SU-DHL-6 (cell line): ENCODE measurements at regions not wholly inside any gene's neighbourhood (a gene's known extent, or its start where the extent isn't known, plus 50 kb on each side); places are given as distances from the start of the nearest gene placed in this dataset.

Experiments
- H2AFZ ChIP-seq: fragments of 200-600 bp; sonication (generic); 2 replicates; pipeline ENCODE4 v1.6.1; 2014; ENCODE audit warnings: low read depth, mild to moderate bottlenecking, moderate library complexity, mixed read lengths, antibody characterized with exemption, low read length; ENCODE audit not compliant: severe bottlenecking
- H3F3A ChIP-seq: fragments of 200-600 bp; shearing (Covaris generic); 2 replicates; pipeline ENCODE4 v1.6.0; 2016; ENCODE audit warnings: antibody characterized with exemption, mild to moderate bottlenecking; ENCODE audit not compliant: insufficient read depth
- H3K27ac ChIP-seq: fragments of 200-600 bp; sonication (generic); 2 replicates; pipeline ENCODE4 v1.5.1; 2016; ENCODE audit warnings: low read depth, mild to moderate bottlenecking, low read length, moderate library complexity, mixed read lengths
- H3K27me3 ChIP-seq: fragments of 200-600 bp; sonication (generic), shearing (Covaris generic); 2 replicates; pipeline ENCODE4 v1.6.0; 2014; ENCODE audit warnings: mild to moderate bottlenecking, low read length
- H3K36me3 ChIP-seq: fragments of 200-600 bp; sonication (generic); 2 replicates; pipeline ENCODE4 v1.6.1; 2014; ENCODE audit warnings: mild to moderate bottlenecking, low read length, mixed read lengths
- H3K4me2 ChIP-seq: fragments of 300-600, 200-600 bp; shearing (Covaris generic), sonication (generic); 2 replicates; pipeline ENCODE4 v1.6.0; 2014; ENCODE audit warnings: low read length, low read depth, mild to moderate bottlenecking; ENCODE audit not compliant: poor library complexity, severe bottlenecking
- H3K4me3 ChIP-seq: fragments of 200-600 bp; sonication (generic); 2 replicates; pipeline ENCODE4 v1.5.1; 2014; ENCODE audit warnings: antibody characterized with exemption, low read length, mild to moderate bottlenecking, mixed read lengths; ENCODE audit not compliant: insufficient read depth, poor library complexity, severe bottlenecking
- H3K79me2 ChIP-seq: fragments of 200-600 bp; sonication (generic); 2 replicates; pipeline ENCODE4 v1.6.1; 2014; ENCODE audit warnings: mild to moderate bottlenecking, low read length, moderate library complexity; ENCODE audit not compliant: insufficient read depth
- H3K9ac ChIP-seq: fragments of 200-600 bp; sonication (generic); 2 replicates; pipeline ENCODE4 v1.7.0; 2014; ENCODE audit warnings: mild to moderate bottlenecking, low read length
- H3K9me2 ChIP-seq: fragments of 200-600 bp; sonication (generic); replicated peaks from 2 replicates; pipeline ENCODE4 v1.6.1; 2014; ENCODE audit warnings: low read length; ENCODE audit not compliant: insufficient read depth
- H3K9me3 ChIP-seq: fragments of 200-600 bp; sonication (generic); 2 replicates; pipeline ENCODE4 v1.6.1; 2014; ENCODE audit warnings: low read length, mixed read lengths; ENCODE audit not compliant: insufficient read depth
- H4K20me1 ChIP-seq: fragments of 200-600 bp; sonication (generic); 2 replicates; pipeline ENCODE4 v1.6.1; 2014; ENCODE audit warnings: low read depth, mild to moderate bottlenecking, antibody characterized with exemption, low read length, moderate library complexity, mixed read lengths
- CTCF ChIP-seq: fragments of 200-600 bp; sonication (generic); IDR thresholded peaks from one replicate; pipeline ENCODE4 v1.5.1; 2017; ENCODE audit warnings: antibody characterized with exemption, mild to moderate bottlenecking, low read length, moderate library complexity; ENCODE audit not compliant: insufficient read depth, poor library complexity, severe bottlenecking
- EZH2phosphoT487 ChIP-seq: fragments of 200-600 bp; sonication (generic), shearing (Covaris generic); conservative IDR thresholded peaks from 2 replicates; pipeline ENCODE4 v1.6.1; 2018; ENCODE audit warnings: mild to moderate bottlenecking, antibody characterized with exemption, low read length, moderate library complexity, mixed read lengths

DNA sequence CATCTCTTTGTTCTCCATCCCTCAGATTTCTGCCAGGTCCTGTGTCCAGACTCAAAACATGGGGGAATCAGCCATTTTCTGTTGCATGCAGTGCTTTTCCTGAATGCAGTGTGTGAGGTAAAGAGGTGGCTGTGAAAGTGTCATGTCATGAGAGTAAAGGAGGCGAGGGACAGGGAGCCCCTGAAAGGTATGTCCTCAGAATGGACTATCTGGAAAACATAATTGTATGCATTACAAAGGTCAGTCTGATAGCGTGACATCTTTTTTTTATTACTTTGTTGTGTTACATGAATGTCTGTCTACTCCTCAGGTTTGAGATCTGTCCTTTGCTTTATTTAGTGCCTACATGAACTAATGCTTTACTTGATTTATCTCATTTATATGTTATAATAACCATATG lies 239.1 kb downstream of the MAN2A1 start:
- Histone ChIP-seq H3F3A (no peaks in the 10 kb centered on the region), H3K79me2 (no peaks in the 10 kb centered on the region), H3K9me3 (no peaks in the 10 kb centered on the region), H3K9ac (no peak overlapping the region), H2AFZ (no peak overlapping the region), H3K4me3 (no peak overlapping the region), H4K20me1 (no peaks in the 10 kb centered on the region), H3K4me2 (no peak overlapping the region), H3K27me3 (no peaks in the 10 kb centered on the region), H3K36me3 (no peaks in the 10 kb centered on the region), H3K27ac (no peak overlapping the region), H3K9me2 (0 out of 2 replicates have a peak, but pooled peaks cover 3% of the 10 kb centered on the region)
- TF ChIP-seq EZH2phosphoT487 (no peak), CTCF (no peak)

- TF ChIP-seq CTCF (no peak), EZH2phosphoT487 (no peak)
- no peaks in the 10 kb centered on the region for H3K27me3 ChIP-seq
- H3F3A ChIP-seq, result no peaks in the 10 kb centered on the region
- H3K79me2 ChIP-seq, result no peaks in the 10 kb centered on the region
- H3K9me2 ChIP-seq, result 0 out of 2 replicates have a peak, but pooled peaks cover 3% of the 10 kb centered on the region
- H3K4me2 ChIP-seq, result no peak overlapping the region
- H3K27ac ChIP-seq, result no peak overlapping the region
- H3K9me3 ChIP-seq, result no peaks in the 10 kb centered on the region
- no peak overlapping the region for H3K4me3 ChIP-seq
- no peaks in the 10 kb centered on the region for H3K36me3 ChIP-seq
- no peak overlapping the region for H3K9ac ChIP-seq
- H2AFZ ChIP-seq, result no peak overlapping the region
- no peaks in the 10 kb centered on the region for H4K20me1 ChIP-seq
These were observed 239.6 kb downstream of the MAN2A1 start for GRCh38 chr5:109929376-109929775.

- Histone ChIP-seq H3K27ac (no peak overlapping the region), H3K36me3 (no peaks in the 10 kb centered on the region), H2AFZ (no peak overlapping the region), H4K20me1 (no peaks in the 10 kb centered on the region), H3K9me3 (no peaks in the 10 kb centered on the region), H3K9ac (no peak overlapping the region), H3K27me3 (no peaks in the 10 kb centered on the region), H3K79me2 (no peaks in the 10 kb centered on the region), H3F3A (no peaks in the 10 kb centered on the region), H3K4me3 (no peak overlapping the region), H3K9me2 (0 out of 2 replicates have a peak, but pooled peaks cover under 1% of the 10 kb centered on the region), H3K4me2 (no peak overlapping the region)
- TF ChIP-seq EZH2phosphoT487, result no peak
- TF ChIP-seq CTCF, result no peak
These were observed 240.2 kb downstream of the MAN2A1 start for GRCh38 chr5:109929911-109930310.
